Activated B cell treated with CpG ODN at 0.5 μM for 24 hours (primary cell): ENCODE measurements at regions not wholly inside any gene's neighbourhood (a gene's known extent, or its start where the extent isn't known, plus 50 kb on each side); places are given as distances from the start of the nearest gene placed in this dataset.

Source experiments
- ATAC-seq: fragments of 200-7000 bp; cut with Tn5 transposase; one replicate; pipeline ENCODE4 v1.10.0; 2021; ENCODE audit warnings: low read depth, mild to moderate bottlenecking, moderate library complexity
- CTCF ChIA-PET: fragments of 350-600 bp; sonication (Branson Sonifier 250); formaldehyde crosslinking; loops from one replicate; lab custom pipeline; 2021; ENCODE audit warnings: antibody characterized with exemption; lab: Charles Lee
- POLR2A ChIA-PET: fragments of 350-600 bp; sonication (Branson Sonifier 250); formaldehyde crosslinking; loops from one replicate; lab custom pipeline; 2021; ENCODE audit warnings: antibody characterized with exemption; lab: Charles Lee
- DNase-seq: peaks from one replicate; pipeline ENCODE4 v3.0.0; 2022
- H3K27ac Mint-ChIP-seq: one replicate; pipeline ENCODE4 v1.8.0; 2020; ENCODE audit warnings: mixed read lengths
- H3K27me3 Mint-ChIP-seq: one replicate; pipeline ENCODE4 v1.8.0; 2021; ENCODE audit warnings: mixed read lengths
- H3K36me3 Mint-ChIP-seq: one replicate; pipeline ENCODE4 v1.8.0; 2021; ENCODE audit warnings: low read depth, mixed read lengths
- H3K4me1 Mint-ChIP-seq: one replicate; pipeline ENCODE4 v1.8.0; 2021; ENCODE audit warnings: mixed read lengths
- H3K4me3 Mint-ChIP-seq: one replicate; pipeline ENCODE4 v1.8.0; 2020; ENCODE audit warnings: mild to moderate bottlenecking, mixed read lengths
- H3K9me3 Mint-ChIP-seq: one replicate; pipeline ENCODE4 v1.8.0; 2020; ENCODE audit warnings: mixed read lengths
- intact Hi-C: fragments of 100-400 bp; cut with micrococcal nuclease; formaldehyde crosslinking; loops from one replicate; pipeline ENCODE4 v1.15.1; 2024
- TF ChIP-seq, protein P1 (sequence below): fragments of 200-600 bp; IDR thresholded peaks from one replicate; pipeline ENCODE4 v1.8.0; 2022; ENCODE audit warnings: antibody characterized with exemption, mild to moderate bottlenecking

DNA sequence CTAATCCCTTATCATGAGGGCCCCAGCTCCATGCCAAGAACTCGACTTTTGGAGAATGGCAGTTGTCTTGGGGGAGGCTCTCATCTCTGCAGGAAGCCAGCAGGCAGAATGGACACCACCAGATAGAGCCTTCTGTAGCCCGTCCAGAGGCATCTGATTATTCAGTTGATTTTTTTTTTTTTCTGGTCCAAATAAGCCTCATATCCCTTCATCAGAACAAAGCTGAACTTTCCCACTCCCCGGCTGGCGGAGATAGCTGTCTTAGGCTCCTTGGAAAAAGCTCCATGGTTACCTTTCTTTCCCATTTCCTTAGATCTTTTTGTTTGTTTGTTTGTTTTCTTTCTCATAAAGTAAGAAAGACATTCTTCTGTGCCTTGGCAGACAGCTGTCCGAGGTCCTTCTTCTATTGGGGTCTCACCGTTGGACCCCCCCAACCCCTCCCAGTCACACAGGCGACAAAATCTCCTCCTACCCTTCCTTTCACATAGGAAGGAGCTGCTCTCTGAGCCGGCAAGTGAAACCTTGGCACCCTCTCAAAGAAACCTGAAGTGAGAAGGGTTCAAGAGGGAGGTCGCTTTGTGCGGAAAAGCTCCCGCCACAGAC is 278.5 kb downstream of the RPS6KC1 start:
- H3K36me3 Mint-ChIP-seq: no peaks in the 10 kb centered on the region
- H3K4me3 Mint-ChIP-seq: no peak overlapping the region
- peaks cover 2% of the 10 kb centered on the region for H3K27me3 Mint-ChIP-seq
- POLR2A ChIA-PET: no interaction called here
- intact Hi-C loops: no loop called here
- ATAC-seq (no peak), DNase-seq (no peak)
- CTCF ChIA-PET: no interaction called here
- H3K9me3 Mint-ChIP-seq: no peaks in the 10 kb centered on the region
- TF ChIP-seq, protein P1, sequence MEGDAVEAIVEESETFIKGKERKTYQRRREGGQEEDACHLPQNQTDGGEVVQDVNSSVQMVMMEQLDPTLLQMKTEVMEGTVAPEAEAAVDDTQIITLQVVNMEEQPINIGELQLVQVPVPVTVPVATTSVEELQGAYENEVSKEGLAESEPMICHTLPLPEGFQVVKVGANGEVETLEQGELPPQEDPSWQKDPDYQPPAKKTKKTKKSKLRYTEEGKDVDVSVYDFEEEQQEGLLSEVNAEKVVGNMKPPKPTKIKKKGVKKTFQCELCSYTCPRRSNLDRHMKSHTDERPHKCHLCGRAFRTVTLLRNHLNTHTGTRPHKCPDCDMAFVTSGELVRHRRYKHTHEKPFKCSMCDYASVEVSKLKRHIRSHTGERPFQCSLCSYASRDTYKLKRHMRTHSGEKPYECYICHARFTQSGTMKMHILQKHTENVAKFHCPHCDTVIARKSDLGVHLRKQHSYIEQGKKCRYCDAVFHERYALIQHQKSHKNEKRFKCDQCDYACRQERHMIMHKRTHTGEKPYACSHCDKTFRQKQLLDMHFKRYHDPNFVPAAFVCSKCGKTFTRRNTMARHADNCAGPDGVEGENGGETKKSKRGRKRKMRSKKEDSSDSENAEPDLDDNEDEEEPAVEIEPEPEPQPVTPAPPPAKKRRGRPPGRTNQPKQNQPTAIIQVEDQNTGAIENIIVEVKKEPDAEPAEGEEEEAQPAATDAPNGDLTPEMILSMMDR: no peak
- no peaks in the 10 kb centered on the region for H3K4me1 Mint-ChIP-seq
- no peak overlapping the region for H3K27ac Mint-ChIP-seq

DNA sequence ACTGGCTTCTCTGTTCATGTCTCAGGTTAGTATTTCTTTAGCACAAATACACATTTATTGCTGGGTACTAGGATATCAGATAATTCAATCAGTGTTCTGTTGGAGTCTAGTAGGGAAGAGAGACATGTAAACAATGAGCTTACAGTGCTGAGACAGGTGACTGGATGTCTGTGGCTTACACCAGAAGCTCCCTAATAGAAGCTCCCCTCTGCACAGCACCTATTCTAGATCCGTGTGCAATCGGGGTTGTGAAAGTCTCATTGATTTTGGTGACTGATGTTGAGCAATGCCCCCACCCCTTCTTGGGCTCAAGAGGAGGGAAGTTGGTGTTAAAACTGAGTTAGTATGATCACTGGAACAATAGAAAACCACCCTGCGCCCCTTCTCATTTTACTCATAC is 279.2 kb downstream of the RPS6KC1 start:
- CTCF ChIA-PET: no interaction called here
- no peak overlapping the region for H3K4me3 Mint-ChIP-seq
- H3K36me3 Mint-ChIP-seq: no peaks in the 10 kb centered on the region
- H3K9me3 Mint-ChIP-seq: no peaks in the 10 kb centered on the region
- POLR2A ChIA-PET: no interaction called here
- DNase-seq (no peak), ATAC-seq (no peak)
- no peak overlapping the region for H3K27ac Mint-ChIP-seq
- H3K27me3 Mint-ChIP-seq: peaks cover 2% of the 10 kb centered on the region
- H3K4me1 Mint-ChIP-seq: no peaks in the 10 kb centered on the region
- intact Hi-C loops: no loop called here
- TF ChIP-seq, protein P1: no peak

DNA sequence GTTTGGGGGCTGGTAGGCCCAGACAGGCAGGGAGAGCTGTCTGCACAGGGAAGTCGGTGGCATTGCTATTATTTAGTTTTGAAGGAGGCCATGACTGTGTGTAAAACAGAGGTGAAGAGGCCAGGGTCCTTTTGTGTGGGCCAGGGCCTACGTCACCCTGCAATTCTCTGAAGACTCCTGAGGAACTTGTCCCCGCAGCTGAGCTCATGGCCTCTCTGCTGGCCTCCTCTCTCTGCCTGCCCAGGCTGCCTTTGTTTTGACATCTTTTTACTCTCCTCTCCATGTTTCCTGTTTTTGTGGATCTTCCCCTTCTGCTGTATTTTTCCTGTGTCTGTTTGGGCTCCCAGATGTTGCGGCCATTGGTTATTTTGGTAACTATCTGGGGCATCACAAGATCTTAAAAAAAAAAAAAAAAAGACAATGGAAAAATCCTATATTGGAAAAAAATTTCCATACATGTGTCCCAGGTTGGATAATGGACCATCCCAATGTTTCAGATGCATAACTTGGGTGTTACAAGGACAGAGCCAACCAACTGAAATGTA is 280.7 kb downstream of the RPS6KC1 start:
- TF ChIP-seq, protein P1: no peak
- H3K27me3 Mint-ChIP-seq: peaks cover 2% of the 10 kb centered on the region
- CTCF ChIA-PET: no interaction called here
- intact Hi-C loops: no loop called here
- POLR2A ChIA-PET: no interaction called here
- H3K9me3 Mint-ChIP-seq: no peaks in the 10 kb centered on the region
- DNase-seq: no peak
- H3K4me3 Mint-ChIP-seq: no peak overlapping the region
- H3K27ac Mint-ChIP-seq: no peak overlapping the region
- ATAC-seq: no peak
- no peaks in the 10 kb centered on the region for H3K4me1 Mint-ChIP-seq
- H3K36me3 Mint-ChIP-seq: no peaks in the 10 kb centered on the region

DNA sequence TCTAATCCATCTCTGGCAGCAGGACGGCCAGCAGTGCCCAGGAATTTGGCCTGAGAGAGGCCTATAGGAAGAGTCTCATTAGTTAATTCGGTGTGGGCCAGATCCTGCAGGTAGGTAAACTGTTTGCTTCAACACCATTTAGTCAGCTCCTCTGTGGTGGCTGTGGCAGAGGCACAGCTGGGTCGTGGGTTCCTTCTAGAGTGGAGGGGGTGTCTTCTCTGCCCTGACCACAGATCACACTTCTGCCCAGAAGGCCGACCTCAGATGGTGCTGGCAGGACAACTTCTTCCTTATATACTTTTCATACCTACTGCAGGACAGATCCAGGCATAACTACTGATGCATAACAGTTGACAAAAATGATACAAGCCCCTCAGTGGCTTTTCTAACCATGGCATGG is 281.4 kb downstream of the RPS6KC1 start:
- CTCF ChIA-PET: no interaction called here
- Mint-ChIP-seq H3K4me1 (no peaks in the 10 kb centered on the region), H3K9me3 (no peaks in the 10 kb centered on the region), H3K27me3 (peaks cover 2% of the 10 kb centered on the region), H3K27ac (no peak overlapping the region), H3K36me3 (no peaks in the 10 kb centered on the region), H3K4me3 (no peak overlapping the region)
- TF ChIP-seq, protein P1: no peak
- POLR2A ChIA-PET: no interaction called here
- ATAC-seq (no peak), DNase-seq (no peak)
- intact Hi-C loops: no loop called here

DNA sequence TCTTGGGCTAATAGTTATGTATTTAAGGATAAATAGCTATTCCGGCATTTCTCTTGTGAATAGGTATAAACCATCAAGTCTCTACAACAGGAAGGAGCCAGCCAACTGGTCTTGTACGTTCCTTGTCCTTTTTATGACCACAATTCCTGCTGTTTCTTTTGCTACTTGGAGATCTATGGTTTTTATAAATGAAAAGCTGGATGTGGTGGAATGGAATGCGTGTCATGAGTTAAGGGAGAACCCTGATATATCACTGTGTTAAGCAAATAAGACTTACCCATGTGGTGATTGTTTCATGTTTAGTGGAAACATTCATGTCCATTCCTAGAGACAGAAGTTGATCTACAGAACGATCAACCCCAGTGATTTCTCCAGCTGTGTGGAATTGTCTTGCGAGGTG is 282.1 kb downstream of the RPS6KC1 start:
- no peak for DNase-seq
- TF ChIP-seq, protein P1: no peak
- Mint-ChIP-seq H3K4me1 (no peaks in the 10 kb centered on the region), H3K27ac (no peak overlapping the region), H3K4me3 (no peak overlapping the region), H3K36me3 (no peaks in the 10 kb centered on the region), H3K27me3 (peaks cover 2% of the 10 kb centered on the region), H3K9me3 (no peaks in the 10 kb centered on the region)
- ChIA-PET POLR2A (no interaction called here), CTCF (no interaction called here)
- intact Hi-C loops: no loop called here
- no peak for ATAC-seq
